Right forelimb (tissue), 1 donor: ENCODE measurements at regions not wholly inside any gene's neighbourhood (a gene's known extent, or its start where the extent isn't known, plus 50 kb on each side); places are given as distances from the start of the nearest gene placed in this dataset.

Source experiments
- DNase-seq: peaks from one replicate; pipeline ENCODE4 v3.0.0-alpha.2; 2018

DNA sequence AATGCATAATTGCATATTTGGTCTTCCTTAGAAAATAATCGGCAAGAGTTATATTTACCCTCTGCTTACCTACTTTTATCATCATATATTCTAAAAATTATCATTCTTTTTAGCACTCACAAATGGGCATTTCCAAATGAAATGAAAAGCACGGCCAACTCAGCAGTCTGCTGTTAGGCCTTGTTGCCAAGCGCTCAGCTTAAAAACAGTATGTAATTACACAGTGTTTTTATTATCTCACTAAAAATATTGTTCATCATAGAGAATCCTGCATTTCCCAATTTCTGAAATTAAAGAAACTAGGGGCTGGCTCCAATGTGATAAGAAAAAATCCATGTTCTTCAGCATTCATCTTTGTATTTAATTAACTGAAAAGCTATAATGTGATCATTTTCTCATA is 391.7 kb upstream of the ADARB2 start:
- no peak for DNase-seq

DNA sequence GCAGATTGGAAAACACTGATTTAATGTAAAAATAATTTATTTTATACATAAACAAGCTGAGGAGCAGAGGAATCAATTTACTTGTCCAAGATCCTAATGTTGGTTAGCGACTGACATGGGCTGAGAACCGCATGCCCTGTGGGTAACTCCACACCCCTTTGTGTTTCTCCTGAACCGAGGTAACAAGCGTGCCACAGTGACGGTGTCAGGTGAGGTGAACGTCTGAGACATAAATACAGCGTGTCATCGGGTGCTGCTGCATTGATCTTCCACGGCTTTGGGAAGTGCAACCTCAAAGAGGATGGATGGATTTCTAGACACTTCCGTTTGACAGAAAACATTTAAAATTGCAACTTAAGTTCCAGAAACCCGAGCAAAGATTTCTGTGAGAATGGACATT is 386.8 kb upstream of the ADARB2 start:
- no peak for DNase-seq

DNA sequence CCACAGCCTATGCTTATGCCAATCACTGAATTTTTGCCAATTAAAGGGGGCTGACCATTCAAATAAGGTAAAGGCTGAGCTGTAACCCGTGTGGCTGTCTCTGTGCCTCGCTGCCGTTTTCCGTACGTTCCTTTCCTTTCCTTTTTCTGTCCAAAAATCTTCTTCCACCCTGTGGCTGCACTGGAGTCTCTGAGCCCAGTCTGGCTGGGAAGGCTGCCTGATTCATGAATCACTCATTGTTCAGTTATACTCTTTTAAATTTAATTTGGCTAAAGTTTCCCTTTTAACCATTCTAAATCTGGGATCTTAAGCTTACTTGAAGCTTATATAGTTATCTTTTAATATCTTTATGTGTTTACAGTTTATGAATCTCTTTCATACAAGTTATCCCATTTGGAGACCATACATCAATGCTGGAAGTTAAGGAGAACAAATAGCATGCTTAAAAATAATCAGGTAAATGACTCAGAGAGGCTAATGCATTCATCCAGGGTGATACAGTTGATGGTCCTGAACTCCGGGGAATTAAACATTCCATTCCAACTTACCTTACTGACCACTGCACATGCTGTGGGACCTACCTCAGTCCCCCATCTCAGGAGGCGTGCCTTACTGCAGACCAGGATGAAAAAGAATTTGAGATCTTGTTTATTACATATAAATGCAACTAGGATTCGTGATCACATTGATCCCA is 385.3 kb upstream of the ADARB2 start:
- DNase-seq = no peak

DNA sequence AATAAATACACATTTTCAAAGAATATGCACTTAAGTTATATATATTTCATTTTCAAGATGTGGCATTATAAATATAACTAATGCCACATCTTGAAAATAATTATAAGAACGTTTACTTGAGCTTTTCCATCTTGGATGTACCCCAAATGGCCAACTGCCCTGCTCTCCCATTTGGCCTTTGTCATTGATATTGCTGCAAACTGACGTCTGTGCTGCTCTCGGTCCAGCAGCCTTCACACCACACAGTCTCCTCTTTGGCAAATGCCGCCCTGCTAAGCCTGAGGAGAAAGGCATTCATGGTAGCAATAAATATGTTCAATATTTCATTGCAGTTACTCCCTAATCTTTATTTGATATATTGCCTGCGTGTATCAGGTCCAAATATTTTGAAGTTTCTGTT is 384.6 kb upstream of the ADARB2 start:
- DNase-seq = no peak

DNA sequence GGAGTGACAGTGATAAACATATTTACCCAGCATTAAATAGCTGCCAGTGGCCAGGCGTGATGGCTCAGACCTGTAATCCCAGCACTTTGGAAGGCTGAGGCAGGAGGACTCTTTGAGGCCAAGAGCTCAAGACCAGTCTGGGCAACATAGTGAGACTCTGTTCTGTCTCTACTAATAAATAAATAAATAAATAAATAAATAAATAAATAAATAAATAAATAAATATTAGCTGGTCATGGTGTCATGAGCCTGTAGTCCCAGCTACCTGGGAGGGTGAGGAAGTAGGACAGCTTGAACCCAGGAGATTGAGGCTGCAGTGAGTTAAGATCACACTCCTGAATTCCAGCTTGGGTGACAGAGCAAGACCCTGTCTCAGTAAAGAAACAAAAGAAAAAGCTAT is 384.0 kb upstream of the ADARB2 start:
- no peak for DNase-seq

DNA sequence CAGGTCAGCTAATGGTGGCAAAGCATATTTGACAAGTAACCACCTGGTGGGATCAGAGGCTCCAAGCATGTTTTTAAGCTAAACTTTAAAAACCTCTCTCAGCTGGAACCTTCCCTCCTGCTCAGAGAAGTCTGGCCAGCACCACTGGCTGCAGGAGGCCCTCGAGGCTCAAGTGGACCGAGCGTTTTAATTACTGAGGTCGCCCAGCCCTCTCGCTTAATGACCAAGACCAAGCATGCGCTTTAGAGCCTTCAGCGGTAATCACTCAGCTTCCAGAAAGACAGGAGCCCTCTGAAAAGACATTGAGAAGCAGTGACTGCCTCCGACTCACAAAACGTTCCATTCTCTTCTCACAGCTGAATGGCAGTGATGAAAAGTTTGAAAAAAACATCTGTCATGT is 383.4 kb upstream of the ADARB2 start:
- no peak for DNase-seq

DNA sequence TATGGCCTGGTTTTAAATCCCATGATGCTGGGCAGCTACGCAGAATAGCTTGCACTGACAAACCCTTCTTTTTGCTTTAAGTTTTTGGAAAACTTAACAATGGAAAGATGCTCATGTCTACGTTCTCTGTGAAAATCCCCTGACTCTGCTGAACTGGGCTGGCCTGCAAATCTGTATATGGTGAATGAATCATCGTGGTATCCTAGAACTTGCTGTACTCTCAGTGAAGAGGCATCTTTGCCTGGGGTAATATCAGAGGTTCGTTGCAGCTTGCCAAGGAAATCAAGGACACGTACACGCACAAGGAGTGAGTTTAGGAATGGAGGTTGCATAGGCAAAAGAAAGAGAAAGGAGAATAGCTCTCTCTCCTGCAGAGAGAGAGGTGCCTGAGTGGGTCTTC is 382.0 kb upstream of the ADARB2 start:
- DNase-seq = no peak

GRCh38 chr10:2118201-2118600 is 380.9 kb upstream of the ADARB2 start:
- no peak for DNase-seq

GRCh38 chr10:2117641-2118040 is 380.3 kb upstream of the ADARB2 start:
- DNase-seq = no peak

GRCh38 chr10:2111965-2112364 is 374.6 kb upstream of the ADARB2 start:
- no peak for DNase-seq

GRCh38 chr10:2108496-2108895 is 371.2 kb upstream of the ADARB2 start:
- no peak for DNase-seq

DNA sequence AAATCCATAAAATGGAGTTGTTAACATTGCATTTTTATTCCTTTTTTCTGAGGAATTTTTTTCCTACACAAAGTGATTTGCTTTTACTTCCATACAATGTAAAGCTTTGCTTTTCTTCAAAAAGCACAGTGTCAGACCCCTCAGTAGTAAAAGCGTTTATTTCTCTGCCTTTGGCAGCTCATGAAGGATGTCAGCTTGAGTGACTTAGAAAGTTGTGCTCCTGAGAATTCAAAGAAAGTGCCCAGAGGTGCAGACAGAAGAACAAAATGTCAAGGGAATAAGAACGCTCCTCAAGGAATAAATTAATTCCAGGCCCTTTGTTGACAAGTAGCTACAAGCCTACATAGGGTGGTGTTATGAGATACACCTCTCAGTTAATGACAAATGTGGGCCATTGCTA is 369.3 kb upstream of the ADARB2 start:
- DNase-seq = no peak

DNA sequence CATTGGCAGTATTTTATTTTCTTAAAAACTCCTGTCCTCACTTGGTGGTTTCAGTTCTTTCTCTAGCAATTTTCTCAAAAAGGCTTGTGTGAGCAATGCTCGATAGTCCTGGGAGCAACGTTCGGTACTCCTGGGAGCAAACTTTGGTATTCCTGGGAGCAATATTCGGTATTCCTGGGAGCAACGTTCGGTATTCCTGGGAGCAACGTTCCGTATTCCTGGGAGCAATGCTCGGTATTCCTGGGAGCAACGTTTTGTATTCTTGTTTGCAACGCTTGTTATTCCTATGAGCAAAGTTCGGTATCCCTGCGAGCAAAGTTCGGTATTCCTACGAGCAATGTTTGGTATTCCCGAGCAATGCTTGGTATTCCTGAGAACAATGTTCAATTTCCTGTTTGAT is 362.0 kb upstream of the ADARB2 start:
- DNase-seq = no peak

- no peak for DNase-seq
Measured at GRCh38 chr10:2097937-2098336, 360.6 kb upstream of the ADARB2 start.

GRCh38 chr10:2094171-2094570 is 356.8 kb upstream of the ADARB2 start:
- DNase-seq = no peak

- no peak for DNase-seq
Measured at GRCh38 chr10:2083591-2083990, 346.3 kb upstream of the ADARB2 start.

GRCh38 chr10:2081501-2081900 is 344.2 kb upstream of the ADARB2 start:
- no peak for DNase-seq

DNA sequence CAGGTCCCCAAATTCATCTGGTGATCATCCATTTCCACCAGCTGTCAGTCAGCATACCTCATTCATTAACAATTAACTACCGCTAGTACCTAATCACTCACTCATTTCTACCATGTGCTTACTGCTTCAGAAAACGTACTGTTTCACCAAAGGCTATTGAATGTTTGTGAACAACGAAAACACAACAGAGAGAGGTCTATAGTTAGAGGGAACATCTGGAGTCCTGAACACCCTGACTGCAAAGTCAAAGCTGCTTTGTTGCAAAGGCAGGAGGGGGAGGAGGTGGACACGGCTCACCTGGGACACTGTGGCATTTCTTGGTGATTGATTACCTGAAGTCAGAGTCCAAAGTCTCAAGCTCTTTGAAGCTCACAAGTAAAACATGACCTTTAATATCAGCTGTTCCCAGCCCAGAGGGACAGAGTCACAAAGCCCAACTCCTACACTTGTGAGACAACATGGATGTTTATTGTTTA is 342.3 kb upstream of the ADARB2 start:
- no peak for DNase-seq

DNA sequence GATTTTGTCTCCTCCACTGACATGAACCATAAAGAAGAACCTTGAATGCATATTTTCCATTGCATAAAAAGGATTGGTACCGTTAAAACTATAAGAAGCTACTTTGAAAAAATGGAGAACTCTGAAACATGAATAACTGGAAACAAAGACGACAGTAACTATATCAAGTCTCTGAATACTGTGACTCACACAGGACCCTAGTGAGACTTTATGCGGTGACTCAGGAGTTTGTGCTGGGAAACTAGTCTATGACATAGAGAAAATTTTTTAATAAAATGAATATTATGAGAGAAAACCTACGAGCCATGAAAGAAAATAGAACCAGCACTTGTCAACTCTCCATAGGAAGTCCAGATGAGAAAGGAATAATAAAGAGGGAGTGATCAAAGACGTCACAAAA is 339.9 kb upstream of the ADARB2 start:
- DNase-seq = no peak

DNA sequence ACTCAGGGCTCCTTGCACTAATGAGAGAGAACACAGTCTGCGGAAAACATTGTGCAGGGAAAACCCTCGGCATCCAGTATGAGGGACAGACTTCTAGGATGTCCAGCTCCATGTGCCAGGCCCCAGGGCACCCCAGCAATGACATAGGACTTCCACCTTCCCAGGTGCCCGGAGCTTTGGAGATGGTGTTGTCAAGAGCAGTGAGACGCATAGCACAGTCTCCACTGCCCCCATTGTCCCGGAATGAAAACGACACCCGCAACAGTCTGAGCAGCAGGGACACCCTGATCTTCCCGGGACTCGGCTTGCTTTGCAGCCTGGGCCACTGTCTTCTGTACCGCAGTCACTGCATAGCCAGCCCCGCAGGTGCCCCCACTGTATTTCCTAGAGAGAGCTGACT is 339.2 kb upstream of the ADARB2 start:
- no peak for DNase-seq

- DNase-seq = no peak
Measured at GRCh38 chr10:2067015-2067414, 329.7 kb upstream of the ADARB2 start.

DNA sequence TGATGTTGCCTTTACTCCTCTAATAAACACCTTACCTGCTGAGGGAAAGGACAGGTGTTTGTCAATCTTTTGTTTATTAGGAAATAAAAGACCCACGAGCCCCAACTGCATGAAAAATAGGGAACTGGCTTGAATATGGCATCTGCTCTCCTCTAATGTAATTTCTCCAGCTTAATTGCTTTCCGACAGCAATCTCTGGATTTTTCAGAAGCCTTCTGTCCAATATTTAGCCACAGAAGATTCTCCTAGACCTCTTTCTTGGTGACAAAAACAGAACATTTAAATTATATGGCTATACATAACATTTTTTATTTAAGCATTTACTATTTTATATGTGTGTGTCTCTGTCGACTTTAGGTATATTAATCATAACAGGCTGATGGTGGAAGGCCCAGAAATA is 317.4 kb upstream of the ADARB2 start:
- DNase-seq = no peak

- DNase-seq = no peak
Measured at GRCh38 chr10:2053805-2054204, 316.5 kb upstream of the ADARB2 start.

DNA sequence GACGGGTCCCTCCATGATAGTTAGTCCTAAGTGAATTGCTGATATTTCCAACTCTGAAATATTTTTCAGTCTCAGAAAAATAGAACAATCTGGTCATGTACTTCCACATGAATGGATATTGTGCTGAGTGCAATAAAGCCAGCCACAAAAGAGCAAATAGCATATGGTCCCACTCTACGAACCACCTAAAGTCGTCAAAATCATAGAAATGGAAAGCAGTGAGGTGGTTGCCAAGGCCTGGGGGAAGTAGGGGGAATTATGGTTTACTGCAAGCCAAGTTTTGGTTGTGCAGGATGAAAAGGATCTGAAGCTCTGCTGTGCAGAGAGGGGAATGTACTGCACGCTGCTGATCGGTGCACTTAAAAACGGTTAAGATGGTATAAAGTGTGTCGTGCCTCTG is 313.8 kb upstream of the ADARB2 start:
- no peak for DNase-seq

- DNase-seq = no peak
Measured at GRCh38 chr10:2049560-2049959, 312.2 kb upstream of the ADARB2 start.
